Activated B cell treated with CpG ODN at 0.5 μM for 24 hours (primary cell): ENCODE measurements at regions not wholly inside any gene's neighbourhood (a gene's known extent, or its start where the extent isn't known, plus 50 kb on each side); places are given as distances from the start of the nearest gene placed in this dataset.
"Not testable (repeated sequence)": the region's sequence is repeated elsewhere in the genome, so short reads cannot be mapped to it uniquely, and the experiment has no call there.

ENCODE experiments used
- ATAC-seq: fragments of 200-7000 bp; cut with Tn5 transposase; one replicate; pipeline ENCODE4 v1.10.0; 2021; ENCODE audit warnings: low read depth, mild to moderate bottlenecking, moderate library complexity
- CTCF ChIA-PET: fragments of 350-600 bp; sonication (Branson Sonifier 250); formaldehyde crosslinking; loops from one replicate; lab custom pipeline; 2021; ENCODE audit warnings: antibody characterized with exemption; lab: Charles Lee
- POLR2A ChIA-PET: fragments of 350-600 bp; sonication (Branson Sonifier 250); formaldehyde crosslinking; loops from one replicate; lab custom pipeline; 2021; ENCODE audit warnings: antibody characterized with exemption; lab: Charles Lee
- DNase-seq: peaks from one replicate; pipeline ENCODE4 v3.0.0; 2022
- H3K27ac Mint-ChIP-seq: one replicate; pipeline ENCODE4 v1.8.0; 2020; ENCODE audit warnings: mixed read lengths
- H3K27me3 Mint-ChIP-seq: one replicate; pipeline ENCODE4 v1.8.0; 2021; ENCODE audit warnings: mixed read lengths
- H3K36me3 Mint-ChIP-seq: one replicate; pipeline ENCODE4 v1.8.0; 2021; ENCODE audit warnings: low read depth, mixed read lengths
- H3K4me1 Mint-ChIP-seq: one replicate; pipeline ENCODE4 v1.8.0; 2021; ENCODE audit warnings: mixed read lengths
- H3K4me3 Mint-ChIP-seq: one replicate; pipeline ENCODE4 v1.8.0; 2020; ENCODE audit warnings: mild to moderate bottlenecking, mixed read lengths
- H3K9me3 Mint-ChIP-seq: one replicate; pipeline ENCODE4 v1.8.0; 2020; ENCODE audit warnings: mixed read lengths
- CTCF ChIP-seq: fragments of 200-600 bp; IDR thresholded peaks from one replicate; pipeline ENCODE4 v1.8.0; 2022; ENCODE audit warnings: antibody characterized with exemption, mild to moderate bottlenecking
- intact Hi-C: fragments of 100-400 bp; cut with micrococcal nuclease; formaldehyde crosslinking; loops from one replicate; pipeline ENCODE4 v1.15.1; 2024

- H3K4me3 Mint-ChIP-seq: no peak overlapping the region
- intact Hi-C loops: no loop called here
- CTCF ChIA-PET: no interaction called here
- no peaks in the 10 kb centered on the region for H3K9me3 Mint-ChIP-seq
- H3K27me3 Mint-ChIP-seq: no peaks in the 10 kb centered on the region
- H3K27ac Mint-ChIP-seq: no peak overlapping the region
- no peaks in the 10 kb centered on the region for H3K4me1 Mint-ChIP-seq
- ATAC-seq (no peak), DNase-seq (no peak)
- H3K36me3 Mint-ChIP-seq: no peaks in the 10 kb centered on the region
- POLR2A ChIA-PET: no interaction called here
- TF ChIP-seq CTCF: no peak
Measured at GRCh38 chr5:92147266-92147665, 764.1 kb upstream of the ARRDC3 start.

DNA sequence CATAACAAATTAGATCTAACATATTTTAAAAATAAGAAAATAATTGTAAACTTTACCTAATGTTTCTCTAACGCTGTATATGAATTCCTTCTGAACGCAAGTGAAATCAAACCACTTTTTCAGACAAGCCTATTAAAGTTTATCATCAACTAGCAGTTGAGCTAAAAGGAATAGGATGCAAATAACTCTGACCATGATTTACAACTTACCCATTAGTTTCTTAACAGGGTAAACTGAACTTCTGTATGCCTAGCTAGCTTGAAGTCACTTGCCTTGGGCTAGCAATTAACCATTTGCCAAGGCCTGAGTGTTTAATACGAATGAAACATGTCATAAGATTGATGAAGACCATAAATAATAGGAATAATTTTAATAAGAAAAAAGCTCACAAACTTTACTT lies 762.7 kb upstream of the ARRDC3 start:
- CTCF ChIA-PET: no interaction called here
- Mint-ChIP-seq H3K9me3 (peaks cover 4% of the 10 kb centered on the region), H3K36me3 (no peaks in the 10 kb centered on the region), H3K4me3 (no peak overlapping the region), H3K27me3 (no peaks in the 10 kb centered on the region), H3K4me1 (no peaks in the 10 kb centered on the region), H3K27ac (no peak overlapping the region)
- no peak for ATAC-seq
- POLR2A ChIA-PET: no interaction called here
- intact Hi-C loops: no loop called here
- DNase-seq: no peak
- no peak for TF ChIP-seq CTCF

DNA sequence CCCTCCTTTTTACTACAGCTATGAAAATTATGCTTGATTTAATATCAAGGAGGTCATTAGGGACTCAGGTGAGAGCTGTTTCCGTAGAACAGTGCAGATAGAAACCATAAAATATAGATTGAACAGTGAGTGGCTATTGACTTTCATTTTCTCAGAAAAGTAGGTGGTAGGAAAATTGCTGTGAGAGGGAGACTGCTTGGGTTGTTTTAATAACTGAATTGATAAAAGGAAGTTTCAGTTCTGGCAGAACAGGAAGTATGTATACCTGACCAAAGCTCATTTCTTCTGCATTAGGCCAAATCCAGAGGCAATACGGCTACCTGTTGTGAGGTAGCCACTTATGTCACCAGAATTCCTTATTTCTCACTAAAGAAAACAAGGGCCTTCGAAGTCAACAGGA lies 761.7 kb upstream of the ARRDC3 start:
- Mint-ChIP-seq H3K27ac (no peak overlapping the region), H3K36me3 (no peaks in the 10 kb centered on the region), H3K4me3 (no peak overlapping the region), H3K9me3 (peaks cover 4% of the 10 kb centered on the region), H3K27me3 (no peaks in the 10 kb centered on the region), H3K4me1 (no peaks in the 10 kb centered on the region)
- intact Hi-C loops: no loop called here
- DNase-seq (no peak), ATAC-seq (no peak)
- no peak for TF ChIP-seq CTCF
- CTCF ChIA-PET: no interaction called here
- POLR2A ChIA-PET: no interaction called here

- intact Hi-C loops, H3K36me3 Mint-ChIP-seq, CTCF ChIA-PET, H3K27ac Mint-ChIP-seq, H3K4me1 Mint-ChIP-seq, ATAC-seq, POLR2A ChIA-PET, H3K4me3 Mint-ChIP-seq, H3K9me3 Mint-ChIP-seq, DNase-seq, H3K27me3 Mint-ChIP-seq: not testable (repeated sequence)
Measured at GRCh38 chr5:92132294-92132908, 749.3 kb upstream of the ARRDC3 start.

DNA sequence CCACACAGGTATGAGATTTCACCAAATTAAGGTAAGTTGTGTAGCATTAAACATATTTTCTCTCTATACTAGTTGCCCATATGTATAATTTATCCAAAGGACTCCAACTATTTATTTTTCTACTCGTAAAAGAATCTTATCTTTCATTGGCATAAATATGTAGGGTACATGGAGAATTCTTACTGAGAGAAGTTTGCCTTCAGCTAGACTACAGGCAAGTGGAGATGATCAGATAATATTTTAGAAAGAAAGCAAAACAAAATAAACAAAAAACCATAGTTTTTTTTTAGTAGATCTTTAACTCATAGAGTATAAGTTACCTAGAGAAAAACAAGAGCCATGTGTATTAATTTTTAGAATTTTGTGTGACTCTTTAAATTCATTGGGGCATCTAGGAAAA lies 743.1 kb upstream of the ARRDC3 start:
- H3K4me1 Mint-ChIP-seq: no peaks in the 10 kb centered on the region
- no peak for TF ChIP-seq CTCF
- H3K9me3 Mint-ChIP-seq: peaks cover 2% of the 10 kb centered on the region
- POLR2A ChIA-PET: no interaction called here
- no peak overlapping the region for H3K4me3 Mint-ChIP-seq
- H3K36me3 Mint-ChIP-seq: no peaks in the 10 kb centered on the region
- H3K27me3 Mint-ChIP-seq: no peaks in the 10 kb centered on the region
- intact Hi-C loops: no loop called here
- CTCF ChIA-PET: no interaction called here
- no peak overlapping the region for H3K27ac Mint-ChIP-seq
- ATAC-seq: no peak
- no peak for DNase-seq

DNA sequence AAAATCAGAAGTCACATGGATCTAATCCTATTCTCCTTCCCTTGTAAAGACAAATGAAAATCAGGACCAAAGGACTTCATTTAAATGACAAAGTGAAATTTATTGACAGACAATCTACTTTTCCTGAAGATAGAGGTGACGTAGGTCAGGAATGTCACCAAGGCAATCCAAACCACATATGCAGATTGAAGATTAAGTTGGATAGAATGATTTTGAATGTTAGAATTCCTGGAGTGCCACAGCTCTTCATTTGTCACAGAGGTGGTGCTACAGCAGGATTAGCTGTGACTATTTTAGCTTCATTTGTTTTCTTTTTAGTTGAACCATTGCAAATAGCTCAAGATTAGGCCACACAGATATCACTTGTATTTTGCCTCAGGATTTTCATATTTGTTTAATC lies 736.0 kb upstream of the ARRDC3 start:
- DNase-seq (no peak), ATAC-seq (no peak)
- no peak overlapping the region for H3K27ac Mint-ChIP-seq
- ChIA-PET POLR2A (no interaction called here), CTCF (no interaction called here)
- no peak overlapping the region for H3K4me3 Mint-ChIP-seq
- intact Hi-C loops: no loop called here
- no peaks in the 10 kb centered on the region for H3K36me3 Mint-ChIP-seq
- peaks cover 2% of the 10 kb centered on the region for H3K9me3 Mint-ChIP-seq
- no peaks in the 10 kb centered on the region for H3K27me3 Mint-ChIP-seq
- no peak for TF ChIP-seq CTCF
- no peaks in the 10 kb centered on the region for H3K4me1 Mint-ChIP-seq
